Smooth muscle cell of the brain vasculature (primary cell): ENCODE measurements at regions not wholly inside any gene's neighbourhood (a gene's known extent, or its start where the extent isn't known, plus 50 kb on each side); places are given as distances from the start of the nearest gene placed in this dataset.
"Not testable (repeated sequence)": the region's sequence is repeated elsewhere in the genome, so short reads cannot be mapped to it uniquely, and the experiment has no call there.

Experiments used
- DNase-seq: peaks from one replicate; pipeline ENCODE4 v3.0.0-alpha.2; 2012; ENCODE audit warnings: low read depth, low spot score

DNA sequence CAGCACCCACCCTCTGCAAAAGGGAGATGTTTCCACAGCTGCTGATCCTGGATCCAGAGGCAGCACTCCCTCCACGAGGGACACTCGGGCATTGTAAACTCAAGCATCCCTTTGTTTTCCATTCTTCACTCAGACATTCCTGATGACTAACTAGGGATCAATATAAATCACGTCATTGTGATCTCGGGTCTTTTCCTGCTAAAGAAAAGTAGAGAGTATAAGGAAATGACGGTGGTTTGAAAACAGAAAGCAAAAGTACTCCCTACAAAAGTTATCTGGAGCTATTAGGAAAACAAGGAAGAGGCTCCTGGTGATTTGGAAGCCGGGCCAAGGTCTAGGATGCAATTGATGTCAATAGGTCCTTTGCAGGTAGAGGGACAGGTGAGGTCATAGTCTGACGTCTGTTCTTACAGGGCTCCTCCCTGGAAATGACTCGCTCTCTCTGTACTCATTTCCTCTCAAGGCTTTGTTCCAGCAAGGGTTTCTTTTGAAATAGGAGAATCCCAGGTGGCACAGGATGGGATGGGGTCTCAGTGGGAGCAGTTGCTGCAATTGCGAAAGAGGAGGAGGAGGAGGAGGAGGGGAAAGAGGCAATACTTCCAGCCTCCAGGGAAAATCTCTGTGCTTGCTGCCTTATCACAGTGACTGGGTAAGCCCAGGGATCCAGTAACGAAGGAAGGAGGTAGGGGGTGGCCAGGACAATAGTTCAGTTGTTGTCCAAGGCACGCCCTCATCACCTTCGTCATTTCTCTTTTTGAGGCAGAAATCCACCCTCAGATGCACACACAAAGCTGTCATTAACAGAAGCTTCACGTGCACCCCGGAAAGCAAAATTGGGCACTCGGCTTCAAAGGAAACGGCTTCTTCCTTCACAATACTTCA, 222.8 kb downstream of the LY86 start:
- peak; percentile 13 for DNase-seq

DNA sequence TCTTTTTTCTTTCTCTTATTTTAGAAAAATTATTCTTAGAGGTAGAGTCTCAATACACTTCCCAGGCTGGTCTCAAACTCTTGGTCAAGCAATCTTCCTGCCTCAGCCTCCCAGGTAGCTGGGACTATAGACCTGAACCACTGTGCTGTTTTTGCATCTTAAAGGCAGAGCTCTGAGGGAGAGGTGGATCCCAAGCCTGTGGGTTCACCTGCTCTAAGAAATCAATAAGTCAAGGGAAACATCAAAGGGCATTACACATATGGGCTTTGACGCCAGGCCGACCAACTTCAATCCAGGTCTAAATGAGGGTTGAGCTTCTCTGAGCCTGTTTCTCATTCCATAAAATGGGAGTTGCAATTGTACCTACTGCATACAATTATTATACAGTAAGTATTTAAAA, 223.9 kb downstream of the LY86 start:
- no peak for DNase-seq

DNA sequence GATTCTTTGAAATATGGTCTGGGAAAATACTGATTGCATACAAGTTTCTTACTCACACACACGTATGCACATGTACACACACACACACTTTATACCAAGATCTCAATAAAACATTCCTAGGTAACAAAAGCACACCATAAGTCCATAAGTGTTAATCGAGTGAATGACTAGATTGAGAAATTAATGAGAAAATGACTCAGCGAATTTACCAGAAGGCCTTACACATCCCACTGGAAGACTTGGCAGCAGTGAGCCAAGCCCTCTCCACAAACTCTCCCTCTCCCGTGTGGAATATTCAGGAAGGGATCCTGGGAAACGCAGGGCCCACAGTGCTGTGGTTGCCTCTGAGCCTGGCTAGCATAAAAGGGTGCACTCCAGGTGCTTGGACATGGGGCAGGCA, 227.2 kb downstream of the LY86 start:
- no peak for DNase-seq

DNA sequence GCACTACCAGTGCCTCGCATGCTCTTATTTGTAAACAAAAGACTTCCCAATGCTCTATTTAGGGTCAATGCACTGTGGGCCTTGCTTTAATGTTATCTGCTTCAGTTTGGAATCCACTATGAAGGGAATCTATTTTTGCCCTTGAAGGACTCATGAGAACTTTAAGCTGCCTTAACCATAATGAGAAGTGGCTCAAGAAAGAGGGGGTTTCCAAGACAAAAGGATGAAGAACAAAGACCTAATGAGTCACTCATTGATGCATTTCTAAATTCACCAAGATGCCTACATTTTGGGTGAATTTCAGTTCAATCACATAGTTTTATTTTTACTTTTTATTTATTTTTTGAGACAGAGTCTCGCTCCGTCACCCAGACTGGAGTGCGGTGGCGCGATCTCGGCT, 228.2 kb downstream of the LY86 start:
- no peak for DNase-seq

DNA sequence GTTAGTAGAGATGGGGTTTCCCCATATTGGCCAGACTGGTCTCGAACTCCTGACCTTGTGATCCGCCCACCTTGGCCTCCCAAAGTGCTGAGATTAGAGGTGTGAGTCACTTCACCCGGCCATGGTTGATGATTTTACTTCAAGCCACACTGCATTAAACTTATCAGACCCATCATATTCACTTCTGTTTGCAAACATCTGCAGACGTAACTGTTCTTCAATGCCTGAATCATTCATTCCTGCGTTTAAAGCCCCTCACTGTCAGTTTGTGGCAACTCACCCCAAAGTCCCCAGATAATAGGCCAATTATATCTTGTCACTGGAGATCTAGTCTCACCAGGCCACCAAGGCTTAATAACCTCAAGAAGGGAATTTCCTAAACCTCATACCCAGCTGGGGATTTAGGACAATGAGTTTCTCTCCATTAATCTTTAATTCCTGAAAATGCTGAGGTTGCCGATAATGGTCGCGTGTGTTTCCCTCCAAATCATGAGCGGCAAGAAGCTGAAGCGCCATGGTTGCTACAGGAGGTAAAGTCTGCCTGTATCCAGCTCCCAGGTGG, 229.6 kb downstream of the LY86 start:
- DNase-seq, result no peak

DNA sequence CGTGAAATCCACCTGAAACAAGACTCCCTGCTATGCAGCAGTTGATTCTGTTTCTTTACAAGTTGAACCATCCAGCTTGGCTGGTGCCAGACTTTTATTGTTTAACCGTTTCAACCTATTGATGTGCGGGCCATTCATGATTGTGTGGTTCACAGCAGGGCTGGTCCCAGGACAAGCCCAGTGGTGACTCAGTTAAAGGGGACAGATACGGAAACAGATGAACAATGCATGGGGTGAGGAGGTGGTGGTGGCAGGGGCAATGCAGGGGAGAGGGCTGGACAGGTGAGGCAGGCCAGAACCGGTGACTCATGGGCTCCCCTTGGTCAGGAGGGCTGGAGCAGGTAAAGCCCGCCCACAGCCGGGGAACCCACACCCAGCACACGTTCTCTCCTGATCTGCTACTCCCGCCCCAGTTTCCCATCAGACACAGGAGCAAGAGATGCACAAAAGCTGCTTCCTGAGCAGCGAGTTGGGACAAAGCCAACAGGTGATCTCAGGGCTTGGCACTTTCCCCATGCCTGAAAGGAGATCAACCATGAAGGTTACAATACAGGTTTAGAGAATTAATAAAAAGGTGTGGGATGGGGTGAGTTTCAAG, 232.2 kb downstream of the LY86 start:
- no peak for DNase-seq

DNA sequence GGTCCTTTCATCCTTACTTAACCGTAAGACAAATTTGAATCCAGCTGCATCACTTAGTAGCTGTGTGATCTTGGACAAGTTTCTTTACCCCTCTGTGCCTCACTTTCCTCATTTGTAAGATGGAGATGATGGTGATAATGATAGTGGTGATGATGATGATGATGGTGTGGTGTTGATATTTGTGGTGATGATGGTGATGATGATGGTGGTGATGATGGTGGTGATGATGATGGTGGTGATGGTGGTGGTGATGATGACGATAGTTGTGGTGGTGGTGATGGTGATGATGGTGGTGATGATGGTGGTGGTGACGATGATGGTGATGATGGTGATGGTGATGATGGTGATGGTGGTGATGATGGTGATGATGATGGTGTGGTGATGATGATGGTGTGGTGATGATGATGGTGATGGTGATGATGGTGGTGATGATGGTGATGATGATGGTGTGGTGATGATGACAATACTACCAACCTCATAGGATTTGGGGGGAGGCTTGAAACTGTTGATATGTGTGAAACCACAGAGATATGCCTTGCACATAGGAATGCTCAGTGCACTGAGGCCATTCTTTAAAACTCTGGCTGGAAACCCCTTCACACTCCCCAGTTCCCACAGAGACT, 233.2 kb downstream of the LY86 start:
- DNase-seq, result no peak

DNA sequence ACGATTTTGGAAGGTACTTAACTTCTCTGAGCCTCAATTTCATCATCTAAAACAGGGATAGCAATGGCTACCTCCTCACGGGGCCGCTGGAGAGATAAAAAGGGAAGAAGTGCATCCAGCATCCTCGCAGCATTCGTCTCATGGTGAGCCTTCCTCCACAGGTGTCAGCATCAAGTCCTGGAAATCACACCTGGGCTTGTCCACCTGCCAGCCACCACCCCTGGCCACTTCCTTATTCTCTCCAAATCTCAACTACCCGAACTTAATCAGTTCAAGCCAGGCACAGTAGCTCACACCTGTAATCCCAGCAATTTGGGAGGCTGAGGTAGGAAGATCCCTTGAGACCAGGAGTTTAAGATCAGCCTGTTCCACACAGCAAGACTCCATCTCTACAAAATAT, 234.5 kb downstream of the LY86 start:
- no peak for DNase-seq

DNA sequence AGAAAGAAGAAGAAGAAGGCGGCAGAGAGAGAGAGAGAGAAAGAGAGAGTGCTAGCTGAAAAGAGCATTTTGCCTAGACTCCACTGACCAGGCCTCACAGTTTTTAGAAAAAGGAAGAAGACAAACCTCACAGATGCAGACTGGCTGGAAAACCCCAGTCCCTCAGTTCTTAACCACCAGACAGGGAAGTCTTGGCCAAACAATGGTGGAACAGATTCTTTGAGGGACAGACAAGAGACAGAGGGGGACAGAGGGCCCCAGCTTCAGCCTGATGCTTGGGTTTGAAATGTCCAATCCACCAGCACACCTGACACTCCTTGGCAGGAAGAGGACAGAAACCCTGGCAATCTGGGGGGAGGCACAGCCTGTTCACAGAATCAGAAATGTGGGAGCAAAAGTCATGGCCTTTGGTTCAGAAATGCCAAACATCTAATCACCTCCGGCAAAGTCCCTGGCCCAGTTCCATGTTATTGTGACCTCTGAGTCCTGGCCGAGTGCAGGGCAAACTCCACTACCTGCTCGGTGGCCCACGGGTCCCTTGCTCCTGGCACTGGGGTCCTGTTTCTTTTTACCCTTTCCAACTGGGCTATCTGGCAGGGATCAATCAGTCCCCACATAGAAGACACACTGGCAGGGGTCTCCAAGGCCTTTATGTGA, 235.2 kb downstream of the LY86 start:
- DNase-seq, result no peak

DNA sequence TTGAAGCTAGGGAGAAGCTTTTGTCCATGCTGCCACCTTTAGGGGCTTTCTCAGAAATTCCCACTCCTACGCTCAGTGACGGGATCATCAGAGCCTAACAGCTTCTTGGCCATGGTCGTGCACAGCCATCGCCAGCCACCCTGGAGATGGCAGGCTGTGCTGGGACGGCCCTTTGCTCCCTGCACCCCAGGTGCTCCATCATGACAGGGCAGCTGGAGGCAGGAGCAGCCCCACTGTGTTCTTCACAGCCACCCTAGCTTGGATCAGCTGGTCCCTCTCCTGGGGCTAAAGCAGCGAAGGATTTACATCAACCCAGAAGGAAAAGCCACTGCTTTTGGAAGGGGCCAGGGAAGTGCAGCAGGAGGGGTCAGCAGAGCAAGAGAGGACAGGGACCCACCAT, 235.9 kb downstream of the LY86 start:
- DNase-seq, result no peak

DNA sequence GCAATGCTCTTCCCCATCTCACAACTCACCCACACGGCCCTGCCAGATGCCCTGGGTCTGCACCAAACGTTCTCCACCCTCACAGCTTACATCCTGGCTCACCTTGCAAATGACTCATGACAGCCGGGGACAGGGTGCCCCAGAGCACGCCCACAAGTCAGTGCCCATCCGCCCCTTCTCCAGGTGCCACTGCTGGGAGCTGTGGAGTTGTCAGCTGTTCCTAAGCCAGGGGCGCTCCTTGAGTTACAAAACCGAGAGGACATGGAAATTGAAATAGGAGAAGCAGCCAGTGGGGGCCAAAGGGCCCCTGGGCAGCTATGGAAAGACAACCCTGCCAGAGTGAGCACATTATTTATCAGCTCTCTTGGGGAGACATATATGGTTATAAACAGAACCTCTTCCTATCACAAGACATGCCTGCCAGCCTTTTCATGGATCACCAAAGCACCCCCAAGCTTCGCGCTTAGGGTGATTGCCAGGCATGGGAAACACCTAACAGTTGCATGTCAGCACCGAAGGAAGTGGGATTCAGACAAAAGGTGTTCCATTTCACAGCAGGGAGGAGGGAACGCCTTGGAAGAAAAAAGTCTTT, 236.8 kb downstream of the LY86 start:
- DNase-seq, result no peak

DNA sequence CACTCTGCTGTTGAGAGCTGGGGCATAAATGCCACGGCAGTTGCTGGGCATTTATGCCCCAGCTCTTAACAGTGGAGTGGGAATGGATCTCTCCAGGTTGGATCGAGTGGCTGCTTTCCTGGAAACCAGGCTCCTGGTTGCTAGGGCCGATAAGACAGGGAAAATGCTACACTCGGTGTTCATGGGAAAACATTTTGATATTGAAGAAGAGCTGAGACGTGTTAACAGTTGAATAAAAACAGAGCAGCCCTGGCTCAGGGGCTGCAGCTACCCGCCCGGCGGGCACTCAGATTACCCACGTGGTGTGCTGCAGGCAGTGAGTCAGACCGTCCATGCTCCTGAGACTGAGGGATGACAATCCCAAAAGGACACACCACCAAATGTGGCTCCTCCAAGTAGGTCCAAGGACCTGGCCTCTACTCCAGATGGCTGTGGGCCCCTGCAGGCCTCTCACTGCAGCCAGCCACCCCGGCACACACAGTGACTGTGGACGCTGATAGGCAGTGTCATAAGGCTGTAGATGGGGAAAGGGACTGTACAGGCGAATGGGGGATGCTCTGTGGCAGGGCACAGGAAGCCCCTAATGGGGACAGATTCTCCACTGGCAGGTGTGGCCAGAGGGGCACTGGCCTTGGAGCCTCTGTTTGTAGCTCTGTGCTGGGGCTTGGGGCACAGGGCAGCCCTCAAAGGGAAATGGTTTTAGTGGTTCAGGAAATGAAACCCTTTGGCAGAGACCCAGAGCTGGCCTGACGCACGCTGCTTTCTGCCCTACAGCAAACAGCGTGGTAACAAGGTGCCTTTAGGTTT, 237.8 kb downstream of the LY86 start:
- DNase-seq, result no peak

DNA sequence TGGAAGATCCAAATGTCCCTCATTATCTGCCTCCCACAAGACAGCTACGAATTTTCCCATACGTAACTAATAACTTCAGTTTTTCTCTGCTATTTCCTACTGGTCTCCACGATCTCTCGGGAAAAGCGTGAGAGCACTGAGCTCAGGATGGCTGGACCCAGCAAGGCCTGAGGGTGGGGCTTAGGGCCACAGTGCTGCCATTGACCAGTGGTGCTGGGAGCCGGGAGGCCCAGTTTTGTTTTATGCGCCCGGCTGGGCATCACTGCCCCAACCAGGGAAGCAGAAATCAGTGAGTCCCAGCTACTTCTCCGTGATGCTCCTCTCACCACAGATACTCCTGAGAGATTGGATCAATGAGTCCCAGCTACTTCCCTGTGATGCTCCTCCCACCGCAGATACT, 238.4 kb downstream of the LY86 start:
- DNase-seq, result no peak

DNA sequence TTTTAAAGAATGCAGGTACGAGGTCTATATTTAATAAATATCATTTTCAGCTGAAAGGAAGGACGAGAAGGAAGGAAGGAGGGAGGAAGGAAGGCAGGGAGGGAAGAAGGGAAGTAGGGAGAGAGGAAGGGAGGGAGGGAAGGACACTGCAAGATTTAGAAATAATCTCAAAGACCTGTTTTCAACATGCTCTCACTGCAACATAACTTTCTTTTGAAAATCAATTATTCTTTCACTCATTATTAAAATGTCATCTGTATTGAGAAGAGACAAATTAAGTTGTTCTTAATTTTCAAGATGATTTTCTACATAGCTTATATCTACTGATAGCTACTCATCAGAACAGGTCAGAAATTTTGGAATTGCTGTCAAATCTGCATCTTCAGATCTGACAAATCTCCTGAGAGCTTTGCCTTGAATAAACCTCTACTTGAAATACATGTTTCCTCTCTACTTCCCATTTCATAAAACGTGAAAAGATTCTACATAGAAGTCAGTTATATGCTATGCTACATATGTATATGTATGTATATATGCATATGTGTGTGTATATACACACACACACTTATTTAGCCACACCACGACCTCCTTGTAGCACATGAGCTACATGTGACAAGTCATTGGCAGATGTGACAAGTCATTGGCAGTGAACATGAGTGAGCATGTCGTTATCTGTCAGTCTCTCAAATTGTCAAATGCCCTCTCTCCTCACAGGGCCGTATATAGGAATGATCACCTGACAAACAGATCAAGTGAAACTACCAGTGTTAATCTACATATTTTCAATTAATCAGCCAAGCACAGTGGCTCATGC, 241.6 kb downstream of the LY86 start:
- DNase-seq, result no peak

DNA sequence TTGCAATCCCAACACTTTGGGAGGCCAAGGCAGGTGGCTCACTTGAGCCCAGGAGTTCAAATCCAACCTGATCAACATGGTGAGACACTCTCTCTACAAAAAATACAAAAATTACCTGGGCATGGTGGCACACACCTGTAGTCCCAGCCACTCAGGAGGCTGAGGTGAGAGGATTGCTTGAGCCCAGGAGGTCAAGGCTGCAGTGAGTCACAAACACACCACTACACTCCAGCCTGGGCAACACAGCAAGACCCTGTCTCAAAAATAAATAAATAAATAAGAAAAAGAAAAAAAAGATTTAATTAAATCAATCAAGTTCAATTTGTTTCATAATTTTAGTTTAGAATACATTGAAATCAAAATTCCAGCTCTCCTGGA, 242.2 kb downstream of the LY86 start:
- DNase-seq, result not testable (repeated sequence)

DNA sequence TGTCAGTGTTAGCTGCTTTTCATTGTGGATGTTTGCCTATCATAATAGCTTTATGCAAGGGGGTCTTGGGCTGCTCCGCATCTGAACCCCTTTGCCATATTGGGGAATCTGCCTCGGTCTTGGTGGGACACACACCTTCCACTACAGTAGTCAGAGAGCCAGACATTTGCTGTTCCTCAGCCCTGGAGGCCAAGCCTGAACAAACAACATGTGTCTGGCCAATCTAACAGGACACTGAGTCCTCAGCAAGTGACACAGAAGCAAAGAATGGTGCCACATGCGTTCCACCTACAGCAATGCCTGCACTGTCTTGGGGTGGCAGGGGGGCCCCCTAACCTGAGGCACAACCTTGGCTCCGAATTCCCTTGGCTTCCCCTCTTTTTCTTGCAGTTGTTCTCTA, 243.9 kb downstream of the LY86 start:
- DNase-seq, result no peak

DNA sequence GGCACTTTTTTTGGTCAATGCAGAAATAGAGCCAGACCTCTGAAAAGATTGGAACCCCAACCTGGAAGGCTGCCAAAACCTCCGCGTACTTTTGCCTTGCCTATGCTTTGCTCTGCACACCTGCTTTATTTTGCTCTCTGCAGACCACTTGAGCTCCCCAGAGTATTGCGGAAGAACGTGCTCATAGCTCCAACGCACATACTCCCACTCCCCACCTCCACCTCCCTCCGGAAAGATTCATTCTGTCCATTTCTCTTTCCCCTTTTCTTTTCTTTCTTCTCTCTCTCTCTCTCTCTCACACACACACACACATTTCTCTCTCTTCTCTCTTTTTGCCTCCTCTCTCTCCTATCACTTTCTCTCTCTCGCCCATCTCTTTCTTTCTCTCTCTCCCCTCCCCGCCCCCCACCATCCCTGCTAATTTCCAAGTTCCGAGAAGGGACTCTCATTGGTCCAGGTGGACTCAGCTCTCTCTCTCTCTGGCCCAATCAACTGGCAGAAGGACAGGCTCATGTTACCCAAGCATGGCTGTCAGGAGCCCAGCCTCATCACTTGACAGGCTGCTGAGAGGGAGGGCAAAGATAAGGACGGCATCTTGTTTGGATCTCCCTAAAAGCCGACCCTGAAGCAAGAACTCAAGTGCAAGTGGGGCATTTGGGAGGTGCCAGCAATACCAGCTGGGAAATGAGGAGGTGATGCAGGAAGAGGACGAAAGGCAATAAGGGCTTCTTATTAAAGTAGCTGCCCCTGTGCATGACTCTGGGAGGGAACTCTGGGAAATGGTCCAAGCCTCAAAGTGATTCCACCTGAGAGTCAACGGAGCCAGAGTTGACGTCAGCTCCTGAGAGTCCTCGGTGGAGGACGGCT, 246.1 kb downstream of the LY86 start:
- no peak for DNase-seq

DNA sequence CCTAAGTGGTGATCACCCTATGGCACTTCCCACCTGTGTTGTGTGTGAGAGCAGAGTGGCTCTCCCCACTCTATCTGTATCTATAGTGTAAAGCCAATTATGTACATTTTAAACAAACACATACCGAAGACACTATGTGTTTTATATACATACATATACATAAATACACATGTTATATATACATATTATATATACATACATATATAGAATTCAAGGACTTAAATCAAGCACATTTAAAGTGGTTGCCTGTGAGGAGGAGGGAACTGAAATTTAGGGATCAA, 246.6 kb downstream of the LY86 start:
- DNase-seq, result no peak
